NCI-H1436 treated with DMSO at 0.1 percent for 48 hours (cell line): ENCODE measurements at regions not wholly inside any gene's neighbourhood (a gene's known extent, or its start where the extent isn't known, plus 50 kb on each side); places are given as distances from the start of the nearest gene placed in this dataset.

ENCODE experiments used
- DNase-seq: peaks from one replicate; lab custom pipeline; 2025; lab: John Stamatoyannopoulos, UW

DNA sequence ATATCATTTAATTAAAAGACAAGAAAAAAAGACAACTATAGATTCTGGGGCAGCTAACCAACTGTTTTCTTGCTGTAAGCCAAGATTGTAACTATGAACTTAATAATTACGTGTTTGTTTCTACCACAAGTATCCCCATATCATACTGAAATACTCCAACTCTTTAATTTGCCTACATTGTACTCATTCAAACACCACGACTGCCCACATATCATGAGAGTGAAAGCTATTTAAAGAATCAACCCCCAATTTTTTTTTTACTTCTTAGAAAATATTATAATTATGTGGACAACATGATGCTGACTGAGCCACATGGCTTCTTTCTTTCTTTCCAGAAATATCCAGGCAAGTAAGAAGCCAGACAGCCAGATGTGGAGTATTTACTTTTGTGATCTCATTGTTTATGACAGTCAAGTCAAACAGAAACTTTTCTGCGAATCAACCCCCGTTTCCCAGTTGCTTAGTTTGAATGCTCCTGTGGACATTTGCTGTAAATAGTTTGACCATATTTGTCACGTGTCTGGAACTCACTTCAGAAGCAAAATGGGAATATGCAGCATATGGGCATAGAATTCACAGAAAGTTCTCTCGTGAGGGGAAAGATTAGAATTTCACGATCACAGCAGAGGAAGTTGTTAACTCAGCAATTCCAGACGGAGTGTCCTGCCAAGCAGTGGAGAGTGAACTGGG, 126.8 kb upstream of the PSMD7 start:
- DNase-seq = no peak

DNA sequence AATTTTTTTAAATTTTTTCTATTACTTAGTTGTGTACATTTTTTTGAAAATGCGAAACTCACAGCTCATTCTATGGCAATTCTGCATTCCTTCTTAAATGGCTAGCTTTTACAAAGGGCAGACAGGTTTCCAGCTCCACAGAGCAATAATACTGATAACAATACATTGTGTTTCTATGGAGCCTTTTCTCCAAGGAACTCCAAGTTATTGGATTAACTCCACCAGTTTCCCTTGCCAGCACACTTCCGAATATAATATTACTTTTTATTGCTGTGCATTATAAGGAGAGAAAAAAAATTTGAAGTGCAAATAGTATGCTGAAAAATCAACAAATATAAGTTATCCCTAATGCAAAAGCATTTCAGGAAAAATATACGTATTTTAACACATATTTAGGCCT, 127.5 kb upstream of the PSMD7 start:
- DNase-seq = no peak

DNA sequence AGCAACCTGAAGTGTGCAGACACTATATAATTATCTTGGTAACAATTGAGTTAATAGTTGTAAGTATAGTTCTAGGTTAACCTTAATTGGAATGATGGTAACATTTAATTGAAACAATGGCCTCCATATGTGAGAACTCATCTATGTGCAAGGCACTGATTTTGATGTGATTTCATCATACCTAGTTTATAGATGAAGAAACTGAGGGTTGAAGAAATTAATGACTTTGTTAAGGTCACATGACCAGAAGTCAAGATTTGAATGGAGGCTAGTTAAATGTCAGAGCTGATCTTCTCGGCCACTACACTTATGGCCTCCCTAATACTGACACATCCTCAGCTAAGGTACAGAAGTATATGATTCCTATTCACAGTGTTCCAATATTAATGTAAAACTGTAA, 128.2 kb upstream of the PSMD7 start:
- DNase-seq = no peak

DNA sequence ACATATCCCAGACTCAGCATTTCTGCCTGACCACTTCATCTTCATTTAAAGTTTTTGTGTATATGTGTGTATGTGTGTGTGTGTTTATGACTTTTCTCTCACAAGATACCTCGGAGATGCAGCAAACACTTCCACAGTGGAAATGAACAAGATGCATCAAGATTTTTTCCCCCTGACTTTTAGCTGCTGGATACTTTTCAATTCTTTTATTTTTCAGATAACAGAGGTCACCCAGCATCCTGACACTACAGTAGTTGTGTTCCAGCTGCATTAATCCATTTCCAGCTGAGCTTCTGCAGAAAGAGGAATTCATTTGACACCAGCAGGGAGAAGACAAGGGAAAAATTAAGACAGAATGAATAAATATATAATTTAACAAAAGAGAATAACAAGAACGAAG, 130.2 kb upstream of the PSMD7 start:
- DNase-seq = no peak

DNA sequence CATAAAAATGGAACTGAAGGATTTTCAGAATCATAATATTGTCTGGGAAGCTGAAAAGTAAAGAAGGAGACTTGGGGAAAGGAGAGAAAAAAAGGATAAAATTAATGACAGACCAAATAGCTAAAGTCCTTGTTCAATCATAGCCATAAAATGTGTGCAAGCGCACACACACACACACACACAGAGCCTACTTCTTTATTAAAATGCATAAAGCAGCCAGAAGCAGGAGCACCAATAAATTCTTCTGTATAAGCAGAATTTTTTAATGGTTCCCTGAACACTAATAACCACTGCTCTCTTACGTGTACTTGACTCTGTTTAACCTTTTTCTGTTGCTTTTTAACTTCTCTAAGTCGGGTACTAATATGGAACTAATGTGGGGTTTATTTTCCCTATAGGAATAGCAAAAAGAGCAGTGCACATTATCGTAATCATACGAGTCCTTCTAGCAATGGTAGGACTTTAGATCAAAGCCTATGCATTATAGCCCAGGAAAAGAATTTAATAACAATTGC, 131.0 kb upstream of the PSMD7 start:
- DNase-seq = no peak

DNA sequence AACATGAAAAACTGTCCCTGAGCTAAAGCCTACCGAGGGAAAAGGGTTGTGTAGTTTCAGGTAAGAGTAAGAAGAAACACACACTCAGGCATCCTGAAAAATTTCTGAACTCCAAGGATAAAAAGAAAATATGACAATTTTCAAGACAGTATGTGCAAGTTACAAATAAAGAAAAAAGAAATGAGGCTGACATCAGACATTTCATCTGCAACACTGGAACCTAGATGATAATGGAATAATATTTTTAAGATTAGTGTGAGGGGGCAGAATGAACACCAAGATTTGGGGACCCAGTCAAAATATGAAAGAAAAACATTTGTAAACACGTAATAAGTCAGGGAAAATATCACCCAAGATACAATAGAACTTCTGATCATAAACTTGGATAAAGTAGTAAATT, 135.9 kb upstream of the PSMD7 start:
- no peak for DNase-seq

DNA sequence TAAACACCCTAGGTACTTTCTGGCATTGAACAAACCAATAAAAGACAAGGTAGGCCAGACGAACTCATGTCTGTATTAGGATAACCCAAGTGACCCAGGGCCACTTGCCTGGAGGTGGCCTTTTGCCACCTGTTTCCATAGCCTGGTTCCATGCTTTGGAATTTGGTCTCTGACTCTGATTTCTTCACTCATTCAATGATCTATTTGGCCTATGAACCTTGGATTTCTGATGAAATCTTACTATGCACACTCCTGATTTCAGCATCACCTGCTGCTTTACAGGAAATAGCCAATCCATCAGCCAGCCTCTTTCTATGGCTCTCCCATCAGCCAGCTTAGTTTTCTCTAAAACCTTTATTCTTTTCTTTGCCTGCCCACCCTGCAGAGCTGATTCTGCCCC, 142.8 kb upstream of the PSMD7 start:
- no peak for DNase-seq

DNA sequence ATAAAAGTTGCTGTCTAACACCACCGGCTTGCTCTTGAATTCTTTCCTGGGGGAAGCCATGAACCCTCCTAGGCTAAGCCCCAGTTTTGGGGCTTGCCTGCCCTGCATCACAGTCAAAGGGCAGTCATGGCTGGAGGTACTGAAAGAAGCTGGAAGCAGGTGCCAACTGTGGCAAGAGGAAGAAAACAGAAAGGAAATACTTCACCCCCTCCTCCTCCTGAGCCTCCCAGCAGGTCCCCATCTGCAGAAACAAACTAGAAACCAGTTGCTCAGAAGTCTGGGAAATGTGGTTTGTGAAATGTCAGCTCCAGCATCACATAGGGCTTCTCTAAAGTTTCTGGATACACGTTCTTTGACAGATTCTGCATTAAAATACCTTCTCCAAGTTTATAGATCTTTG, 150.0 kb upstream of the PSMD7 start:
- no peak for DNase-seq

DNA sequence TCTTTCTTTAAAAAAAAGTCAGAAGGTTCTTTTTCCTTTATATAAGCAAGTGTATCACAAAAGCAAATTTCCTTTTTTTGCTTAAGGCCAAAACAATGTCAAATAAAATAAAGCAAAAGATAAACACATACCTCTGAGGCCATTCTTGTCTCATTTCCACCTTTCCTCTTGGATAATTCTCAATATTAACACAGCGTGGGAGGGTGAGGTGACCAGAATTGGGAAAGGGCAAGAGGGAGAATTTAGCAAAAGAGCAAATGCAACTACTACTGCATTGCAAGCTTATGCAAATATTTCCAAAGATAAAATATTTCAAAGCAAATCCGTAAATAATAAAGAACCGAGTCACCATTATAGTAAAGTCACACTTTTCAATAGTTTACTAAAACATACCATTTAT, 153.4 kb upstream of the PSMD7 start:
- no peak for DNase-seq

DNA sequence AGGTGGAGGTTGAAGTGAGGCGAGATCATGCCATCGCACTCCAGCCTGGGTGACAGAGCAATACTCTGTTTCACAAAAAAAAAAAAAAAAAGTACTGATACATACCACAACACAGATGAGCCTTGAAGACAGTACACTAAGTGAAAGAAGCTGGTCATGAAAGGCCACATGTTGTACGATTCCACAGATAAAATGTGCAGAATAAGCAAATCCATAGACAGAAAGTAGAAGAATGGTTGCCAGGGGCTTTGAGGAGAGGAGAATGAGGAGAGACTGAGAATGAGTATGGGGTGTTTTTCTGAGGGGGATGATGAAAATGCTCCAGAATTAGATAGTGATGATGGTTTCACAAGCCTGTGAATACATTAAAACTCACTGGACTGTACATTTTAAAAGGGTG, 155.6 kb upstream of the PSMD7 start:
- no peak for DNase-seq

DNA sequence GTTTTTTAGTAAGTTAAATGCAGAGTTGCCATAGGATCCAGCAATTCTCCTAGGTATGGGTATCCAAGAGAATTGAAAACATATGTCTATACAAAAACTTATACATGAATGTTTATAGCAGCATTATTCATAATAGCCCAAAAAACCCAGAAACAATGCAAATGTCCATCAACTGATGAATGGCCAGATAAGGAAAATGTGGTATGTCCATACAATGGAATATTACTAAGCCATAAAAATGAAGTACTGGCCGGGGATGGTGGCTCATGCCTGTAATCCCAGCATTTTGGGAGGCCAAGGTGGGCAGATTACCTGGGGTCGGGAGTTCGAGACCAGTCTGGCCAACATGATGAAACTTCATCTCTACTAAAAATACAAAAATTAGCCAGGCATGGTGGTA, 156.1 kb upstream of the PSMD7 start:
- DNase-seq = no peak

DNA sequence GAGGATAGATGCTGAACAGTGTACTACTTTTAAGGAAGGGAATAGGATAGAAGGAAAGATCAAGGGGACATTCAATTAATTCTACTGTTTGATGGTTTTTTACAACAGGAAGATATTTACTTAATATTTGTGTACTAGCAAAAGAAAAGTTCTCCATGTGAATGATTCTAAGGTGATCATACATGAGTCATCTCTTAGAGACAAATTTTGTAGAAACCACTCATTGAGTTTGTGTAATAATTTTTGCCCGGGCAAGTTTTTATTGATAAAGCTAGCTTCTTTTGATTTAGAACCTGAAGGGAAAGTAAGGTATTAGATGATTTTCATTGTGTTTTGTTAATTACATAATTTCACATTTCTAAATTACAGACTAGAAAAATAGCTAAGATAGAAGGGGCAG, 172.8 kb upstream of the PSMD7 start:
- DNase-seq = no peak

DNA sequence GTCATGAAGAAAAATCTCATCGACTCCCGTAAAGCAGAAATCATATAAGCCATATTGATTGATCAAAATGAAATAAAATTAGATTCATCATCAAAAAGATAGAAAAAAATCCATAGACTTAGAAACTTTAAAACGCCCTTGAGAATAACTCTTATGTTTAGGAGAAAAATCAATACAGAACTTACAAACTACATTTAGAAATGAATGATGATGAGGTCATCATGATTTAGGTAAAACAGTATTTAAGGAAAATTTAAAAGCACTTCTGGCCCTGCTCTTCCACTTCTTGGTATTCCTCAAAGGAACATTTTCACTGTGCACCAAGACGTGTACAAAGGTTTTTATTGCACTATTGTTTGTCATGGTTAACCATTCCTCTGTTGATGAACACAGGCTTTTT, 173.4 kb upstream of the PSMD7 start:
- no peak for DNase-seq

DNA sequence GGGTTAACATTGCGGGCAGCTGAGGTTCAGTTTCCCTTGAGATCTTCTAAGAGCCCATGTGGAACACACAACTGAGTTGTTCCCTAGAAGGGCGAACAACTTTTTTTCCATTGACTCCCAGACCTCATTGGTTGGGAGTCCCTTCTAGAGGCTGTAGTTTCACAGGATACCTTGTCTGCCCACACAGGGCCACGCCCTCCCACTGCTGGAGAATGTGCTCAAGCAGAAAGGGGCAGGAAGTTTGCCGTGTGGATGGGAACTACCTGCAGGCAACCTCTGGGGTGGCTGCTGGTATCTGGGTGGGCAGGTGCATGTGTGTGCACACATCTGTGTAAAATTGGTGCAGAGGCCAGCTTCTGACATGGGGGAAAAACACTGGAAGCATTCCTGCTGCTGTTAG, 178.8 kb upstream of the PSMD7 start:
- no peak for DNase-seq

DNA sequence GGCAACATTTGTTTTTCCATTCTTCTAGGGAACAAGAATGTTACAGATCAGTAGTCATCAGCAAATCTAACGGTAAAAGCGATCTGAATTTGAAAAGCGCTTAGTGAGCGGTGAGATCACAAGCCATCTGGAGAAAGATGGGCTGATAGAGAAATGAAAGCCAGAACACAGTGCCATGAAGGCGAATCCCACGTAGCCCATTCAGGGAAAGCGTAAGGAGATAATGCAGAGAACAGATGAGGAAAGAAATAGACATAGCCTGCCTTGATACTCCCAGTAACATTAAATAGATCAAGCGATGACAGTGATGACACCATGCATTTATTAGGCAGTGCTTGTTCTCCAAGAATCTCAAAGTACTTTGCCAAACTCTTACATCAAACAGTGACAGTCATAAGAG, 183.1 kb upstream of the PSMD7 start:
- DNase-seq = no peak

DNA sequence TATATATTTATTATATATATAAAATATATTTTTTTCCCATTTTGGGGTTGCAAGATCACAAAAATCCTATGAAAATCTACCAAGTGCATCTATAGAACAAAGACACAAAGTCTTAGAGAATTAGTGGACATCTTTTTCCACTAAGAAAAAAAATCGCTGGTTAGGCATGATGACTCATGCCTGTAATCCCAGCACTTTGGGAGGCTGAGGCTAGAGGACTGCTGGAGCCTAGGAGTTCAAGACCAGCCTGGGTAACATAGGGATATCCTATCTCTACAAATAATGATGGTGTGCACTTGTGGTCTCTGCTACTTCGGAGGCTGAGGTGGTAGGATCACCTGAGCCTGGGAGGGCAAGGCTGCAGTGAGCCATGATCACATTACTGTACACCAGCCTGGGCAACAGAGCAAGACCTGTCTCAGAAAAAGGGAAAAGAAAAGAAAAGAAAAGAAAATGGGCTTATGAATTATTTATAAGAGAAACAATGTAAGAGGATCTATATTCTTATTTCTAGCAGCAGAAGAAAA, 185.1 kb upstream of the PSMD7 start:
- no peak for DNase-seq

DNA sequence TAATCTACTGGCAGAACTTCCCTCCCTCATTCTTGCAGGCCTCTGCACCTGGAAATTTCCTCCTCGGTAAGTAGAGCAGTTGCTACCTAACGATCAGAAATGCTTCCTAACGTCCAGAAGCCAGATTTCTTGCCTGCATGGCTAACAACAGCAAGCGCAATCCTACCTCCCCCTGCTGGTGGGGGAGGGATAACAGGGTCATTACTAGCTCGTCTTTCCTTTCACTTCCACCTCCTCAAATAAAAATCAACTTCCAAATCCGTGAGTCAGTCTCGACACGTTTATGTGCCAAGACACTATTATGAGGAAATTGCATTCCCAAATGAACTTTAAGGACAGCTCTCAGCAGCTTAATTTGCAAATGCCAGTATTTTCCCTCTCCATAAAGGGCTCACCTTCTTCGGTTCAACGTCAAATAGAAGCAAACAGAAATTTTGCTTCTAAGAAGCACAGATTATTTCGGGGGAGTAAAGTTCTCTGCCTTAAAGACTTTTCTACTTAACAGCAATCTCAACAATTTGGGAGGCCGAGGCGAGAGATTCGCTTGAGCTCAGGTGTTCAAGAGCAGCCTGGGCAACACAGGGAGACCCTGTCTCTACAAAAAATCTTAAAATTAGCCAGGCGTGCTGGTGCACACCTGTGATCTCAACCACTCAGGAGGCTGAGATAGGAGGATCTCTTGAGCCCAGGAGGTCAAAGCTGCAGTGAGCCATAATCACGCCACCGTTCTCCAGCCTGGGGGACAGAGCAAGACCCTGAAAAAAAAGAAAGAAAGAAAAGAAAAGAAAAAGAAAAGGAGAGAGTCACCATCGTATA, 188.6 kb upstream of the PSMD7 start:
- no peak for DNase-seq

DNA sequence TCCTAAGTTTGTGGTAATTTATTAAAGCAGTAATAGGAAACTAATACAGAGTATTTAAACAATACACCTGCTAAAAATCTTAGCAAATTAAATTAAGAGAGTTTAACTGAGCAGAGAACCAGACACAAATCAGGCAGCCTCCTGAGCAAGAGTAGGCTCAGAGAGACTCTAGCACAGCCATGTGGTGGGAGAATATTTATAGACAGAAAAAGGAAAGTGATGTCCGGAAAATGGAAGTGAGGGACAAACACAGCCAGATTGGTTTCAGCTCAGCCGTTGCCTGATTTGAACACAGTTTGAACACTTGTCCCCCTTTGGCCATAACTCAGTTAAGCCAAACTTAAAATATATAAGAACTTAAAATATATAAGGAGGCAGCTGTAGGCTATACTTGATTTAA, 192.6 kb upstream of the PSMD7 start:
- no peak for DNase-seq

DNA sequence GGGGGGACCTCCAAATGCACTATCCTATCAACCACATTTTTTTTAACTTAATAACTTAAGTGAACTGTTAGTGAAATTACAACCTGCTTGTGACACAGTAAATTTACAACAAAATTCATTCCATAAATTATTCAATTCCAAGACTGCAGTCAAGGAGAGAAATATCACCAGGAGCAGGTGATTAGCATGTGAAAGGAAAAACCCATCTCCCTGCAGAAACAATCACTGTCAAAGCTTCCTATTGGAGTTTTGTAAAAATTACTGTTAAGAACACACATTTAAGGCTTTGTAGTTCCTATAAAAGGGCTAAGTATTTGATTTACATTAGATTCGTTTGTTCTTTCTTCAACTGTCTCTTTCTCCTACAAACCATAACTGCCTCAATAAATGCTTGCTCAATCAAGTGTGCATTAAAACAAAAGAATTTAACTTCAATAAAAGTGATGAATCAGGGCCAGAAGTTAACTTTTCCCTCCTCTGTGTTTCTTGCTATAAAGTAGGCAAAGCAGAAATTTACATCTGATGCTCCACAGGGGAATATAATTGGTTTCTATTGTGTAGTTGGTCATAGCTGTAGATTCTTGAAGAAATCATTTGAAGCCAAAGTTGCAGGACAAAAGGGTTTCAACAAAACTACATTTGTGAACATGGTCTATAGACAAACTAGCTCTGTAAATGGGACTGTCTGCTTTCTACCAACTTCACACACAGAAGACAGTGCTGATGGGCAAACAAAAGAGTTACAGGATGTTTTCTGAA, 195.1 kb upstream of the PSMD7 start:
- DNase-seq = no peak

DNA sequence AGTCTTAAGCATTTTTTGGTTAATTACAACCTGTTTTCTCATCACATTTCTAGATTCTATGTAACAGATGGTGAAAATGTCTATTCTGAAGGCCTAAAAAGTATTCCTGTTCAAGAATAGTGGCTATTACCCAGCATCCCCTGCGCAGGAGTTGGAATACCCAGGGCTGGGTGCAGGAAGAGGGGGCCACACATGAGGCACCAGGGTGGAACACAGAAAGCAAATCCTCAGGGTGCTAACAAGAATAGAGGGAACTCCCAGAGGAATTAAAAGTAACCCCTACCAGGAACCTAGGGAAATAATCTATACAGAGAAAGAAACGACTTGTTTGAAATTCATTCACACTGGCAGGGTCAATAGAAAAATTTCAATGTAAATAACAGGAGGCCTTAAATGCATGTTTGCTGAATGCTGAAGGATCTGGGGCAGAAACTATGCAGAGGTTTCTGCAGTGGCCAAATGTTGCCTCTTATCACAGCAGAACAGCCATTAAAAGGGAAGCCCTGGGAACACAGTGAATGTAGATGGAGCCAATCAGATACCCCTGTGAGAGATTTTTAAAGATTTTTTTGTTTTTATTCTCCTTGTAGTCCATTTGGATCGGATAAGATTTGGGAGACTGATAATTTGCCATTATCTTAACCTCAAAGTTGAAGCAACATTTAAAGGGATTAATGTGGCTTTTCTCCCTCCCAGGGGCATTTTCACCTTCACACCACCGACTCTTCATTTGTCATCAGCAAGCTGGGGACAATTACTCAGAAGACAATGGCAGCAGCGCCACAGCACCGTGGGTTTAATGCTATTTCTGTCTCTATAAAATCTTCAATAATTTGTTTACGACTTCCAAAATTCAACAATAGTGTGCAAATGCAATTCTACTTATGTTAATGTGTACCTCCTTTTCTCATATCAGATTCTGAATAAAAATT, 196.0 kb upstream of the PSMD7 start:
- no peak for DNase-seq

DNA sequence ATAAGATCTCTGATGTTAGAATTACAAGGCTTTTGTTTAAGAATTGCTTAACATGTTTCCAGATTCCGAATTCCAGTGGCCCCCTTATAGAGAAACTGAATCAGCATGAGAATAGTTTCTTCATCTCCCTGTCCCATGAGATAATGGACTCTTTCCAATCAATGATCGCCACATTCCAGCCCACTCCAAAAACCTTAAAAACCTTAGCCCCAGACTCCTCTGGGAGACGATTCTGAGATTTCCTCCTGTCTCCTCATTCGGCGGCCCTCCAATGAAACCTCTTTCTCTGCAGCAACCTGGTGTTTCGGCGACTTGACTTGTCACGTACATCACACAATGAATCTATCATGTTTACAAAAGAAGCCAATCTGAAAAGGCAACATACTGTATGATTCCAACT, 197.1 kb upstream of the PSMD7 start:
- no peak for DNase-seq

DNA sequence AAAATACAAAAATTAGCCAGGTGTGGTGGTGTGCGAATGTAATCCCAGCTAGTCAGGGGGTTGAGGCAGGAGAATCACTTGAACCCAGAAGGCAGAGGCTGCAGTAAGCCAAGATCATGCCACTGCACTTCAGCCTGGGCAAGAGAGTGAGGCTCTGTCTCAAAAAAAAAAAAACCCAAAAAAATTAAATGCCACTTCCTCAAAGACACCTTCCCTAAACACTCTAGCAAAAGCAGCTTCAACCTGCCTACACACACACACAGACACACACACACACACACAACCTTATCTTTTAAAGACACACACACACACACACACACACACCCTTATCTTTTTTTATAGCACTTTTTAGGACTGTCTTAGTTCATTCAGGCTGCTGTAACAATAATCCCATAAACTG, 201.7 kb upstream of the PSMD7 start:
- DNase-seq = no peak
